Astrocyte (in vitro differentiated cells and primary cell): ENCODE measurements at regions not wholly inside any gene's neighbourhood (a gene's known extent, or its start where the extent isn't known, plus 50 kb on each side); places are given as distances from the start of the nearest gene placed in this dataset.

Experiments used
- DNase-seq: peaks from one replicate; pipeline ENCODE4 v3.0.0-alpha.2; 2010; ENCODE audit warnings: low read depth
- FAIRE-seq: peaks from 2 replicates; lab custom pipeline; 2011; peaks lifted over from hg19 to GRCh38; lab: Jason Lieb, UNC
- H2AFZ ChIP-seq: 2 replicates; pipeline ENCODE4 v1.6.0; 2012; ENCODE audit warnings: low read depth, low read length, inconsistent platforms
- H3K27ac ChIP-seq: 2 replicates; pipeline ENCODE4 v1.5.1; 2011; ENCODE audit warnings: low read depth, low read length, inconsistent platforms
- H3K27me3 ChIP-seq: 2 replicates; pipeline ENCODE4 v1.6.0; 2011; ENCODE audit warnings: low read length, inconsistent platforms; ENCODE audit not compliant: insufficient read depth
- H3K36me3 ChIP-seq: 2 replicates; pipeline ENCODE4 v1.5.1; 2011; ENCODE audit warnings: low read length, inconsistent platforms; ENCODE audit not compliant: insufficient read depth
- H3K4me1 ChIP-seq: 2 replicates; pipeline ENCODE4 v1.5.1; 2011; ENCODE audit warnings: low read length, inconsistent platforms; ENCODE audit not compliant: insufficient read depth
- H3K4me2 ChIP-seq: 2 replicates; pipeline ENCODE4 v1.6.0; 2012; ENCODE audit warnings: low read length, inconsistent platforms
- H3K4me3 ChIP-seq: 2 replicates; pipeline ENCODE4 v1.5.1; 2011; ENCODE audit warnings: low read depth, mild to moderate bottlenecking, low read length, inconsistent platforms; ENCODE audit not compliant: insufficient read depth
- H3K79me2 ChIP-seq: 2 replicates; pipeline ENCODE4 v1.6.0; 2012; ENCODE audit warnings: mild to moderate bottlenecking, low read length, inconsistent platforms; ENCODE audit not compliant: insufficient read depth
- H3K9ac ChIP-seq: 2 replicates; pipeline ENCODE4 v1.6.0; 2012; ENCODE audit warnings: mild to moderate bottlenecking, low read length, inconsistent platforms
- H3K9me3 ChIP-seq: 2 replicates; pipeline ENCODE4 v1.5.1; 2012; ENCODE audit warnings: low read depth, mild to moderate bottlenecking, low read length, inconsistent platforms; ENCODE audit not compliant: insufficient read depth
- H4K20me1 ChIP-seq: 2 replicates; pipeline ENCODE4 v1.6.0; 2012; ENCODE audit warnings: low read length, inconsistent platforms; ENCODE audit not compliant: insufficient read depth
- H3K27ac Mint-ChIP-seq: one replicate; pipeline ENCODE4 v1.8.0; 2021; ENCODE audit warnings: mild to moderate bottlenecking, mixed read lengths; ENCODE audit not compliant: unreplicated experiment
- H3K27me3 Mint-ChIP-seq: one replicate; pipeline ENCODE4 v1.8.0; 2021; ENCODE audit warnings: low read depth, mixed read lengths; ENCODE audit not compliant: unreplicated experiment
- H3K36me3 Mint-ChIP-seq: one replicate; pipeline ENCODE4 v1.8.0; 2021; ENCODE audit warnings: low read depth, mixed read lengths; ENCODE audit not compliant: unreplicated experiment
- H3K4me1 Mint-ChIP-seq: one replicate; pipeline ENCODE4 v1.8.0; 2021; ENCODE audit warnings: low read depth, mixed read lengths; ENCODE audit not compliant: unreplicated experiment
- H3K4me3 Mint-ChIP-seq: one replicate; pipeline ENCODE4 v1.8.0; 2021; ENCODE audit warnings: mild to moderate bottlenecking, moderate library complexity, mixed read lengths; ENCODE audit not compliant: unreplicated experiment
- H3K9me3 Mint-ChIP-seq: one replicate; pipeline ENCODE4 v1.8.0; 2021; ENCODE audit warnings: mild to moderate bottlenecking, mixed read lengths; ENCODE audit not compliant: unreplicated experiment
- CTCF ChIP-seq: IDR thresholded peaks from 2 replicates; pipeline ENCODE4 v1.5.1; 2011; ENCODE audit warnings: low read depth, mild to moderate bottlenecking, inconsistent platforms, low read length, moderate library complexity; ENCODE audit not compliant: insufficient read depth
- EZH2 ChIP-seq: IDR thresholded peaks from 2 replicates; pipeline ENCODE4 v1.6.1; 2012; ENCODE audit warnings: mild to moderate bottlenecking, low read length, inconsistent platforms; ENCODE audit not compliant: insufficient read depth

GRCh38 chr6:159378411-159379328 is 209.5 kb downstream of the FNDC1 start:
- H3K4me3 Mint-ChIP-seq, result no peak overlapping the region
- TF ChIP-seq EZH2 (no peak), CTCF (no peak)
- no peak overlapping the region for H3K4me3 ChIP-seq
- no peaks in the 10 kb centered on the region for H3K4me1 ChIP-seq
- H3K27ac Mint-ChIP-seq, result no peak overlapping the region
- H2AFZ ChIP-seq, result no peak overlapping the region
- no peak overlapping the region for H3K27ac ChIP-seq
- peaks cover 21% of the 10 kb centered on the region for H3K27me3 Mint-ChIP-seq
- H3K36me3 Mint-ChIP-seq, result no peaks in the 10 kb centered on the region
- H3K9me3 ChIP-seq, result no peaks in the 10 kb centered on the region
- no peaks in the 10 kb centered on the region for H3K79me2 ChIP-seq
- H3K36me3 ChIP-seq, result no peaks in the 10 kb centered on the region
- H3K9me3 Mint-ChIP-seq, result peaks cover 7% of the 10 kb centered on the region
- FAIRE-seq, result no peak
- H3K4me1 Mint-ChIP-seq, result no peaks in the 10 kb centered on the region
- H3K4me2 ChIP-seq, result no peak overlapping the region
- no peak for DNase-seq
- no peaks in the 10 kb centered on the region for H3K27me3 ChIP-seq
- no peak overlapping the region for H3K9ac ChIP-seq
- H4K20me1 ChIP-seq, result no peaks in the 10 kb centered on the region

DNA sequence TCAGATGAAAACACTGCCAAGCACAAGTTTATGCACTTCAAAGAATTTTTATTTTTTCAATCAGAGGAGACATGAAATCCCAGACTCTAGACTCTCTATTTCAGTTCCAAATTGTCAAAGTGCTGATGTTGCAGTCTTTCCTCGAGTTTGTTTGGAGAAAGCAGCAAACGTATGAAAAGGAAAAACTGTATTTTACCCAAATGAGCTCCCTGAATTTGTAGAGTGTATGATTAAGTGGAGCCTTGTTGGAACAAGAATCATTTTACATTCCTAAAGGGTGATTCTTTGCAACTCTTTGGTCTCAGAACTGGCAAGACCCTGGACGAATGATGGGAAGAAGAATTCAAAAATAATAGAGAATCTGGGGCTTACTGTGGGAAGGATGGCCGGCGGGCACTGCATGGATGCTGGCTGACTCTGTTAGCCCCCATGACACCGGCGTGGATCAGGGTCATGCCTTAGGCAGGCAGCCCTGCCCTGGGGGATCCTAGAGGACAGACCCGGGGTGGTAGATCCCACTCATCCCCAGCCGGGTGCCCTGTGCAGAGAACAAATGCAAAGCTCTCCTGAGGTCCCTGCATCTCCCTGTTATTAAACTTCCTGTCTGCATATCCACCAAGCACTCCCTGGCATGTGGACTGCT is 207.4 kb downstream of the FNDC1 start:
- Histone ChIP-seq H3K36me3 (no peaks in the 10 kb centered on the region), H3K4me2 (no peak overlapping the region), H3K9ac (no peak overlapping the region), H3K79me2 (no peaks in the 10 kb centered on the region), H3K4me3 (no peak overlapping the region), H3K4me1 (no peaks in the 10 kb centered on the region), H3K9me3 (no peaks in the 10 kb centered on the region), H4K20me1 (no peaks in the 10 kb centered on the region), H3K27me3 (no peaks in the 10 kb centered on the region), H2AFZ (no peak overlapping the region), H3K27ac (no peak overlapping the region)
- Mint-ChIP-seq H3K27me3 (peaks cover 26% of the 10 kb centered on the region), H3K27ac (no peak overlapping the region), H3K36me3 (no peaks in the 10 kb centered on the region), H3K4me1 (no peaks in the 10 kb centered on the region), H3K4me3 (no peak overlapping the region), H3K9me3 (peaks cover 12% of the 10 kb centered on the region)
- TF ChIP-seq EZH2, result no peak
- no peak for TF ChIP-seq CTCF
- FAIRE-seq, result peak; percentile 26
- peak; percentile 37 for DNase-seq
